HCT116 (cell line): ENCODE measurements at regions not wholly inside any gene's neighbourhood (a gene's known extent, or its start where the extent isn't known, plus 50 kb on each side); places are given as distances from the start of the nearest gene placed in this dataset.

Source experiments
- CBX3 ChIP-seq: IDR thresholded peaks from 2 replicates; pipeline ENCODE4 v1.6.1; 2012; ENCODE audit warnings: low read depth
- CEBPB ChIP-seq: IDR thresholded peaks from 2 replicates; pipeline ENCODE4 v1.6.1; 2012; ENCODE audit warnings: low read depth
- EZH2 ChIP-seq: fragments of 200-600 bp; sonication (generic); IDR thresholded peaks from 2 replicates; pipeline ENCODE4 v1.6.1; 2017; ENCODE audit warnings: antibody characterized with exemption, mixed run types
- EZH2phosphoT487 ChIP-seq: fragments of 200-600 bp; IDR thresholded peaks from 2 replicates; pipeline ENCODE4 v1.6.1; 2018; ENCODE audit warnings: antibody characterized with exemption, borderline replicate concordance
- POLR2A ChIP-seq: IDR thresholded peaks from 2 replicates; pipeline ENCODE4 v1.7.0; 2011; ENCODE audit warnings: borderline replicate concordance; ENCODE audit not compliant: insufficient read depth, insufficient read length; ENCODE audit errors: extremely low read depth
- POLR2AphosphoS5 ChIP-seq: IDR thresholded peaks from 2 replicates; pipeline ENCODE4 v1.6.1; 2011; ENCODE audit warnings: mild to moderate bottlenecking, low read depth, low read length, moderate library complexity
- YY1 ChIP-seq: IDR thresholded peaks from 2 replicates; pipeline ENCODE4 v1.6.1; 2011; ENCODE audit warnings: low read length, low read depth, moderate library complexity, mild to moderate bottlenecking; ENCODE audit not compliant: insufficient replicate concordance; ENCODE audit errors: extremely low read depth
- ZNF274 ChIP-seq: fragments of 200-500 bp; sonication (Bioruptor generic); IDR thresholded peaks from 2 replicates; pipeline ENCODE4 v1.6.1; 2014; ENCODE audit warnings: mild to moderate bottlenecking, low read depth, low read length, inconsistent platforms
- TF ChIP-seq, protein P1 (sequence below), 3 experiments: fragments of 200-600 bp in 1 of 3; sonication (generic) in 1 of 3; IDR thresholded peaks in 2 of 3; conservative IDR thresholded peaks in 1 of 3; 2 replicates each; pipeline ENCODE4 v1.5.1; 2012 to 2017; ENCODE audit warnings: low read depth in 2 of 3, low read length in 2 of 3, antibody characterized with exemption in 1 of 3, borderline replicate concordance in 1 of 3, control low read depth in 1 of 3, mild to moderate bottlenecking in 1 of 3, mixed read lengths in 1 of 3, mixed run types in 1 of 3, moderate library complexity in 1 of 3; ENCODE audit not compliant: insufficient read depth in 1 of 3

DNA sequence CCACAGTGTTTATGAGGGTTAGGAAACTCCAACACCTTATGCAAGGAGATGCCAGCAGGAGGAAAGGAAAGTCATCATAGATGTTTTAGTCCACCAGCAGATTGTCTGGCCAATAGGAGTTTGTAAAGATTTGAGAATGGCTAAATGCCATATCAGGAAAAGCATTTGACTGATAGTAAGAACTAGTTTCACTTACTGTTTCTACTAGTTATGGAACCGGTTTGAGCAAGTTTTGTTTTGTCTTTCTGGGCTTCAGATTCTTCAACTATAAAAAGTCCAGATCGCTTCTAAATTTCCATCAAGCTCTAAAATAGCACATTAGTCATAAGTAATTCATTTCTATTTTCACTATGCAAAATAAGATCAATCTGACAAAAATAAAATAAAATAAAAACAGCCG, 254.8 kb upstream of the TMCO5A start:
- TF ChIP-seq, protein P1, sequence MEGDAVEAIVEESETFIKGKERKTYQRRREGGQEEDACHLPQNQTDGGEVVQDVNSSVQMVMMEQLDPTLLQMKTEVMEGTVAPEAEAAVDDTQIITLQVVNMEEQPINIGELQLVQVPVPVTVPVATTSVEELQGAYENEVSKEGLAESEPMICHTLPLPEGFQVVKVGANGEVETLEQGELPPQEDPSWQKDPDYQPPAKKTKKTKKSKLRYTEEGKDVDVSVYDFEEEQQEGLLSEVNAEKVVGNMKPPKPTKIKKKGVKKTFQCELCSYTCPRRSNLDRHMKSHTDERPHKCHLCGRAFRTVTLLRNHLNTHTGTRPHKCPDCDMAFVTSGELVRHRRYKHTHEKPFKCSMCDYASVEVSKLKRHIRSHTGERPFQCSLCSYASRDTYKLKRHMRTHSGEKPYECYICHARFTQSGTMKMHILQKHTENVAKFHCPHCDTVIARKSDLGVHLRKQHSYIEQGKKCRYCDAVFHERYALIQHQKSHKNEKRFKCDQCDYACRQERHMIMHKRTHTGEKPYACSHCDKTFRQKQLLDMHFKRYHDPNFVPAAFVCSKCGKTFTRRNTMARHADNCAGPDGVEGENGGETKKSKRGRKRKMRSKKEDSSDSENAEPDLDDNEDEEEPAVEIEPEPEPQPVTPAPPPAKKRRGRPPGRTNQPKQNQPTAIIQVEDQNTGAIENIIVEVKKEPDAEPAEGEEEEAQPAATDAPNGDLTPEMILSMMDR (IDR thresholded peaks at IDR 0.05 in 2 of 3, conservative IDR thresholded peaks at IDR 0.05 in 1 of 3; ENCODE audit: borderline replicate concordance in 1 of 3, insufficient read depth in 1 of 3, low read depth in 2 of 3, low read length in 2 of 3), result no peak
- TF ChIP-seq ZNF274, result no peak
- TF ChIP-seq POLR2A, result no peak
- no peak for TF ChIP-seq CEBPB
- no peak for TF ChIP-seq EZH2phosphoT487
- no peak for TF ChIP-seq CBX3
- TF ChIP-seq EZH2, result no peak
- TF ChIP-seq POLR2AphosphoS5, result no peak
- no peak for TF ChIP-seq YY1
